WTC11 (cell line): ENCODE measurements at regions not wholly inside any gene's neighbourhood (a gene's known extent, or its start where the extent isn't known, plus 50 kb on each side); places are given as distances from the start of the nearest gene placed in this dataset.

Source experiments
- ATAC-seq: fragments of 200-7000 bp; cut with Tn5 transposase; 2 replicates; pipeline ENCODE4 v1.10.0; 2021; ENCODE audit warnings: mild to moderate bottlenecking, moderate library complexity
- CTCF ChIA-PET: fragments of 300-600 bp; sonication (Branson Sonifier 250); formaldehyde crosslinking; loops from one replicate; lab custom pipeline; 2021; ENCODE audit warnings: antibody characterized with exemption; lab: Charles Lee
- POLR2A ChIA-PET: fragments of 350-600 bp; sonication (Branson Sonifier 250); formaldehyde crosslinking; loops from one replicate; lab custom pipeline; 2021; ENCODE audit warnings: antibody characterized with exemption; lab: Charles Lee
- DNase-seq: peaks from one replicate; pipeline ENCODE4 v3.0.0; 2021; ENCODE audit warnings: low spot score
- H3K27ac Mint-ChIP-seq: 2 replicates; pipeline ENCODE4 v1.8.0; 2021; ENCODE audit warnings: mixed read lengths
- H3K27me3 Mint-ChIP-seq: 2 replicates; pipeline ENCODE4 v1.8.0; 2021; ENCODE audit warnings: low read depth, mild to moderate bottlenecking, moderate library complexity, mixed read lengths
- H3K36me3 Mint-ChIP-seq: 2 replicates; pipeline ENCODE4 v1.8.0; 2021; ENCODE audit warnings: mixed read lengths
- H3K4me1 Mint-ChIP-seq: 2 replicates; pipeline ENCODE4 v1.8.0; 2022; ENCODE audit warnings: mixed read lengths
- H3K4me3 Mint-ChIP-seq: 2 replicates; pipeline ENCODE4 v1.8.0; 2021; ENCODE audit warnings: mild to moderate bottlenecking, moderate library complexity, mixed read lengths
- H3K9me3 Mint-ChIP-seq: 2 replicates; pipeline ENCODE4 v1.8.0; 2021; ENCODE audit warnings: mixed read lengths
- CBFB ChIP-seq: sonication (generic); formaldehyde crosslinking; IDR thresholded peaks from 2 replicates; pipeline ENCODE4 v1.8.1; 2022; ENCODE audit warnings: mild to moderate bottlenecking, low read depth, missing genetic modification reagents
- ELF4 ChIP-seq: sonication (generic); formaldehyde crosslinking; IDR thresholded peaks from 2 replicates; pipeline ENCODE4 v1.8.1; 2022; ENCODE audit warnings: low read depth, mild to moderate bottlenecking, moderate library complexity, missing genetic modification reagents
- KAT7 ChIP-seq: sonication (generic); formaldehyde crosslinking; IDR thresholded peaks from 2 replicates; pipeline ENCODE4 v1.8.1; 2023; ENCODE audit warnings: missing genetic modification reagents, mild to moderate bottlenecking, borderline replicate concordance
- MYBL2 ChIP-seq: sonication (generic); formaldehyde crosslinking; IDR thresholded peaks from 2 replicates; pipeline ENCODE4 v1.8.1; 2023; ENCODE audit warnings: mild to moderate bottlenecking, moderate library complexity, missing genetic modification reagents
- NFATC4 ChIP-seq: fragments of 250-450 bp; sonication (Bioruptor Pico); IDR thresholded peaks from 2 replicates; pipeline ENCODE4 v1.9.0; 2021; ENCODE audit warnings: mild to moderate bottlenecking
- NR3C1 ChIP-seq: sonication (generic); formaldehyde crosslinking; conservative IDR thresholded peaks from 2 replicates; pipeline ENCODE4 v1.8.1; 2023; ENCODE audit warnings: low read depth, mild to moderate bottlenecking, missing genetic modification reagents
- OVOL2 ChIP-seq: fragments of 250-450 bp; sonication (Bioruptor Pico); IDR thresholded peaks from 2 replicates; pipeline ENCODE4 v1.9.0; 2021; ENCODE audit warnings: mild to moderate bottlenecking, borderline replicate concordance
- PRDM15 ChIP-seq: sonication (generic); formaldehyde crosslinking; IDR thresholded peaks from 2 replicates; pipeline ENCODE4 v1.8.0; 2022; ENCODE audit warnings: missing genetic modification reagents
- ZBTB43 ChIP-seq: sonication (generic); formaldehyde crosslinking; IDR thresholded peaks from 2 replicates; pipeline ENCODE4 v1.8.1; 2023; ENCODE audit warnings: mild to moderate bottlenecking, missing genetic modification reagents
- ZNF121 ChIP-seq: sonication (generic); formaldehyde crosslinking; IDR thresholded peaks from 2 replicates; pipeline ENCODE4 v1.8.0; 2023; ENCODE audit warnings: missing genetic modification reagents
- ZNF317 ChIP-seq: sonication (generic); formaldehyde crosslinking; IDR thresholded peaks from 2 replicates; pipeline ENCODE4 v1.8.1; 2023; ENCODE audit warnings: low read depth, mild to moderate bottlenecking, moderate library complexity, missing genetic modification reagents, borderline replicate concordance
- ZNF416 ChIP-seq: fragments of 250-450 bp; sonication (Bioruptor Pico); IDR thresholded peaks from 2 replicates; pipeline ENCODE4 v1.9.0; 2021; ENCODE audit warnings: mild to moderate bottlenecking, inconsistent platforms
- TF ChIP-seq, protein P1 (sequence below): fragments of 250-450 bp; sonication (Bioruptor Pico); IDR thresholded peaks from 2 replicates; pipeline ENCODE4 v1.9.0; 2021; ENCODE audit warnings: mild to moderate bottlenecking
- TF ChIP-seq, protein P2 (sequence below): sonication (generic); formaldehyde crosslinking; conservative IDR thresholded peaks from 2 replicates; pipeline ENCODE4 v1.8.1; 2022; ENCODE audit warnings: mild to moderate bottlenecking, missing genetic modification reagents
- TF ChIP-seq, protein P3 (sequence below): fragments of 200-600 bp; IDR thresholded peaks from 2 replicates; pipeline ENCODE4 v1.8.0; 2022; ENCODE audit warnings: antibody characterized with exemption
- TF ChIP-seq, protein P4 (sequence below): sonication (generic); formaldehyde crosslinking; IDR thresholded peaks from 2 replicates; pipeline ENCODE4 v1.8.0; 2023; ENCODE audit warnings: mild to moderate bottlenecking, missing genetic modification reagents

GRCh38 chr4:30160140-30160539 lies 560.0 kb upstream of the PCDH7 start (continued):
- TF ChIP-seq, protein P1, sequence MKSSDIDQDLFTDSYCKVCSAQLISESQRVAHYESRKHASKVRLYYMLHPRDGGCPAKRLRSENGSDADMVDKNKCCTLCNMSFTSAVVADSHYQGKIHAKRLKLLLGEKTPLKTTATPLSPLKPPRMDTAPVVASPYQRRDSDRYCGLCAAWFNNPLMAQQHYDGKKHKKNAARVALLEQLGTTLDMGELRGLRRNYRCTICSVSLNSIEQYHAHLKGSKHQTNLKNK, result no peak
- no peak for TF ChIP-seq NR3C1
- no peak for TF ChIP-seq NFATC4 (CRISPR knock-in tag)
- TF ChIP-seq ZNF416 (CRISPR knock-in tag), result no peak
- no peak for TF ChIP-seq PRDM15 (CRISPR knock-in tag)

GRCh38 chr4:30172416-30172815 lies 547.8 kb upstream of the PCDH7 start:
- no peak overlapping the region for H3K27ac Mint-ChIP-seq
- TF ChIP-seq CBFB (no peak), ELF4 (CRISPR knock-in tag) (no peak), NFATC4 (CRISPR knock-in tag) (no peak), MYBL2 (CRISPR knock-in tag) (no peak), ZBTB43 (CRISPR knock-in tag) (no peak), KAT7 (no peak), ZNF121 (CRISPR knock-in tag) (no peak), OVOL2 (no peak), ZNF317 (no peak)
- TF ChIP-seq, protein P1, result no peak
- TF ChIP-seq, protein P2, sequence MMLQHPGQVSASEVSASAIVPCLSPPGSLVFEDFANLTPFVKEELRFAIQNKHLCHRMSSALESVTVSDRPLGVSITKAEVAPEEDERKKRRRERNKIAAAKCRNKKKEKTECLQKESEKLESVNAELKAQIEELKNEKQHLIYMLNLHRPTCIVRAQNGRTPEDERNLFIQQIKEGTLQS (CRISPR knock-in tag), result no peak
- TF ChIP-seq, protein P3, sequence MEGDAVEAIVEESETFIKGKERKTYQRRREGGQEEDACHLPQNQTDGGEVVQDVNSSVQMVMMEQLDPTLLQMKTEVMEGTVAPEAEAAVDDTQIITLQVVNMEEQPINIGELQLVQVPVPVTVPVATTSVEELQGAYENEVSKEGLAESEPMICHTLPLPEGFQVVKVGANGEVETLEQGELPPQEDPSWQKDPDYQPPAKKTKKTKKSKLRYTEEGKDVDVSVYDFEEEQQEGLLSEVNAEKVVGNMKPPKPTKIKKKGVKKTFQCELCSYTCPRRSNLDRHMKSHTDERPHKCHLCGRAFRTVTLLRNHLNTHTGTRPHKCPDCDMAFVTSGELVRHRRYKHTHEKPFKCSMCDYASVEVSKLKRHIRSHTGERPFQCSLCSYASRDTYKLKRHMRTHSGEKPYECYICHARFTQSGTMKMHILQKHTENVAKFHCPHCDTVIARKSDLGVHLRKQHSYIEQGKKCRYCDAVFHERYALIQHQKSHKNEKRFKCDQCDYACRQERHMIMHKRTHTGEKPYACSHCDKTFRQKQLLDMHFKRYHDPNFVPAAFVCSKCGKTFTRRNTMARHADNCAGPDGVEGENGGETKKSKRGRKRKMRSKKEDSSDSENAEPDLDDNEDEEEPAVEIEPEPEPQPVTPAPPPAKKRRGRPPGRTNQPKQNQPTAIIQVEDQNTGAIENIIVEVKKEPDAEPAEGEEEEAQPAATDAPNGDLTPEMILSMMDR, result no peak
- TF ChIP-seq, protein P4, sequence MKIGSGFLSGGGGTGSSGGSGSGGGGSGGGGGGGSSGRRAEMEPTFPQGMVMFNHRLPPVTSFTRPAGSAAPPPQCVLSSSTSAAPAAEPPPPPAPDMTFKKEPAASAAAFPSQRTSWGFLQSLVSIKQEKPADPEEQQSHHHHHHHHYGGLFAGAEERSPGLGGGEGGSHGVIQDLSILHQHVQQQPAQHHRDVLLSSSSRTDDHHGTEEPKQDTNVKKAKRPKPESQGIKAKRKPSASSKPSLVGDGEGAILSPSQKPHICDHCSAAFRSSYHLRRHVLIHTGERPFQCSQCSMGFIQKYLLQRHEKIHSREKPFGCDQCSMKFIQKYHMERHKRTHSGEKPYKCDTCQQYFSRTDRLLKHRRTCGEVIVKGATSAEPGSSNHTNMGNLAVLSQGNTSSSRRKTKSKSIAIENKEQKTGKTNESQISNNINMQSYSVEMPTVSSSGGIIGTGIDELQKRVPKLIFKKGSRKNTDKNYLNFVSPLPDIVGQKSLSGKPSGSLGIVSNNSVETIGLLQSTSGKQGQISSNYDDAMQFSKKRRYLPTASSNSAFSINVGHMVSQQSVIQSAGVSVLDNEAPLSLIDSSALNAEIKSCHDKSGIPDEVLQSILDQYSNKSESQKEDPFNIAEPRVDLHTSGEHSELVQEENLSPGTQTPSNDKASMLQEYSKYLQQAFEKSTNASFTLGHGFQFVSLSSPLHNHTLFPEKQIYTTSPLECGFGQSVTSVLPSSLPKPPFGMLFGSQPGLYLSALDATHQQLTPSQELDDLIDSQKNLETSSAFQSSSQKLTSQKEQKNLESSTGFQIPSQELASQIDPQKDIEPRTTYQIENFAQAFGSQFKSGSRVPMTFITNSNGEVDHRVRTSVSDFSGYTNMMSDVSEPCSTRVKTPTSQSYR (CRISPR knock-in tag), result no peak
- TF ChIP-seq, all 79 proteins: peak for 0
- Mint-ChIP-seq H3K9me3 (peaks cover 4% of the 10 kb centered on the region), H3K36me3 (no peaks in the 10 kb centered on the region), H3K4me1 (peaks cover 3% of the 10 kb centered on the region), H3K27me3 (no peaks in the 10 kb centered on the region), H3K4me3 (no peak overlapping the region)
- ATAC-seq, result no peak
- ChIA-PET POLR2A (no interaction called here), CTCF (no interaction called here)
- DNase-seq, result no peak
